ENCODE measurements at regions not wholly inside any gene's neighbourhood (a gene's known extent, or its start where the extent isn't known, plus 50 kb on each side); places are given as distances from the start of the nearest gene placed in this dataset.

DNA sequence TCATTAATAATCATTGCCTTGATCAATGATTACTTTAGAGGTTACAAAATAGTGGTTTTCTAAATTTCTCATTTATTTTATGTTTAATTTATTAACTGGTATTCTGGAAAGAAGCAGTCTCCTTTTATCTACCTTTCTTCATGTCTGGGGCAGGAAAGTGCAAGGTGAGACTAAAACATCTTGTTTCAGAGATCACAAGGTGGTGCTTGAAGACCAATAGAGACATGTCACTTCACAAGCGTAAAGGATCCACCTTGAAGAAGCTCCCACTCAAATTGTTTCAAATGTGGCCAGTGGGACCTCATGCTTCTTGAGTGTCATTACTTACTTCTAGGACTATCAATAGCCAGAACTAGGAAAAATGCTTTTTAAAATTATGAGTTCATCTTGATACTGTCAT is 1568.7 kb downstream of the RPA4 start:
- no peaks in the 10 kb centered on the region for H3K4me1 ChIP-seq (ENCODE audit: control insufficient read depth, insufficient read depth, low read length)
- H3K27me3 ChIP-seq (ENCODE audit: control insufficient read depth, insufficient read depth, low read length): peaks cover 3% of the 10 kb centered on the region
- H3K4me3 ChIP-seq (ENCODE audit: low read length): no peak overlapping the region
- H3K27ac ChIP-seq (ENCODE audit: low read length): no peak overlapping the region
- no peaks in the 10 kb centered on the region for H3K9me3 ChIP-seq (replicated peaks; ENCODE audit: control insufficient read depth, low read depth, low read length)
- no peaks in the 10 kb centered on the region for H3K36me3 ChIP-seq (ENCODE audit: control insufficient read depth, insufficient read depth, low read length)
- DNase-seq: no peak
- WGBS (ENCODE audit: insufficient coverage): 80% methylated on average over 1 of the region's 1 CpG

GRCh38 chrX:98459669-98460068 is 1576.0 kb downstream of the RPA4 start:
- no peak overlapping the region for H3K4me3 ChIP-seq (ENCODE audit: low read length)
- H3K27me3 ChIP-seq (ENCODE audit: control insufficient read depth, insufficient read depth, low read length): no peaks in the 10 kb centered on the region
- WGBS (ENCODE audit: insufficient coverage): no CpG with 5 or more reads among the region's 1 CpG
- no peak overlapping the region for H3K27ac ChIP-seq (ENCODE audit: low read length)
- H3K36me3 ChIP-seq (ENCODE audit: control insufficient read depth, insufficient read depth, low read length): no peaks in the 10 kb centered on the region
- no peaks in the 10 kb centered on the region for H3K4me1 ChIP-seq (ENCODE audit: control insufficient read depth, insufficient read depth, low read length)
- H3K9me3 ChIP-seq (replicated peaks; ENCODE audit: control insufficient read depth, low read depth, low read length): no peaks in the 10 kb centered on the region
- DNase-seq: no peak

DNA sequence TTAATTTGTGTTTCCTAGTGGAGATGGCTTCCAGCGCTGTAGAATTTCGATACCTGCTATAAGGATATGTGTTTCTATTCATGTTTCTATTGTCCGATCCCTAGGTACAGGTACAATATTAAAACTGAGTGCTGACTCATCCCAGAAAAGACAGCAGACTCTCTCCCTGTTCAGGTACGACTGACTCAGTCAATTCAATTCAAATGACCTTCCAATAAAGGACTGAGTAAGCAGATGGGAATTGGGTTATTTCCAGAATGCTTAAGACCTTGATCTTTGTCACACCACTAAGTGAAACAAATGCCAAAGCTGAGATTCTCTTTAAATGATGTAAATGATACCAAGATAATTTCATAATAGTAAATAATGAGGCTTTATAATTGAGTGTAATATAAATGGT is 1596.9 kb downstream of the RPA4 start:
- Histone ChIP-seq H3K27ac (ENCODE audit: low read length) (no peak overlapping the region), H3K27me3 (ENCODE audit: control insufficient read depth, insufficient read depth, low read length) (no peaks in the 10 kb centered on the region), H3K9me3 (replicated peaks; ENCODE audit: control insufficient read depth, low read depth, low read length) (no peaks in the 10 kb centered on the region), H3K36me3 (ENCODE audit: control insufficient read depth, insufficient read depth, low read length) (no peaks in the 10 kb centered on the region), H3K4me3 (ENCODE audit: low read length) (no peak overlapping the region), H3K4me1 (ENCODE audit: control insufficient read depth, insufficient read depth, low read length) (no peaks in the 10 kb centered on the region)
- no peak for DNase-seq
- no CpG with 5 or more reads among the region's 4 CpGs for WGBS (ENCODE audit: insufficient coverage)

GRCh38 chrX:98481636-98482035 is 1597.9 kb downstream of the RPA4 start:
- Histone ChIP-seq H3K27me3 (ENCODE audit: control insufficient read depth, insufficient read depth, low read length) (no peaks in the 10 kb centered on the region), H3K9me3 (replicated peaks; ENCODE audit: control insufficient read depth, low read depth, low read length) (no peaks in the 10 kb centered on the region), H3K4me1 (ENCODE audit: control insufficient read depth, insufficient read depth, low read length) (no peaks in the 10 kb centered on the region), H3K27ac (ENCODE audit: low read length) (no peak overlapping the region), H3K4me3 (ENCODE audit: low read length) (no peak overlapping the region), H3K36me3 (ENCODE audit: control insufficient read depth, insufficient read depth, low read length) (no peaks in the 10 kb centered on the region)
- WGBS (ENCODE audit: insufficient coverage): 88% methylated on average over 1 of the region's 3 CpGs
- no peak for DNase-seq

DNA sequence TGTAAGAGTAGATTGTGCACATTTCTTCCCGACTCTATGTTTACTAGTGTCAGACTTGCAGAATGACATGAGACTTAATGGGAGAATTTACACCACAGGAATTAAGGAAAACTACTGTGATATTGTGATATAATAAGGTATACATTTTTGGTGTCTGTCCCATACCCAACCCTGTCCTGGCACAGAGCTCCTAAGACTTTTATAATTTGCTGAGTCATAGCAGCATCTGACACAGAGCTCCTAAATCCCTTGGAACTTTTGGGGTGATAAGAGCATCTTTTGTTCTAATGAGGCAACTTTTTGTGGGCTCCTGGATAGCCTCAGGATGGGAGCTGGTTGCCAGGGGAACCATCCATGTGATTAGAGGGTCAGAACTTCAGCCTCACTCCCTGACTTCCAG is 1607.0 kb downstream of the RPA4 start:
- no peak overlapping the region for H3K27ac ChIP-seq (ENCODE audit: low read length)
- no peaks in the 10 kb centered on the region for H3K4me1 ChIP-seq (ENCODE audit: control insufficient read depth, insufficient read depth, low read length)
- no peaks in the 10 kb centered on the region for H3K27me3 ChIP-seq (ENCODE audit: control insufficient read depth, insufficient read depth, low read length)
- no peaks in the 10 kb centered on the region for H3K9me3 ChIP-seq (replicated peaks; ENCODE audit: control insufficient read depth, low read depth, low read length)
- WGBS (ENCODE audit: insufficient coverage): no CpG with 5 or more reads among the region's 1 CpG
- no peak for DNase-seq
- H3K36me3 ChIP-seq (ENCODE audit: control insufficient read depth, insufficient read depth, low read length): no peaks in the 10 kb centered on the region
- H3K4me3 ChIP-seq (ENCODE audit: low read length): no peak overlapping the region

DNA sequence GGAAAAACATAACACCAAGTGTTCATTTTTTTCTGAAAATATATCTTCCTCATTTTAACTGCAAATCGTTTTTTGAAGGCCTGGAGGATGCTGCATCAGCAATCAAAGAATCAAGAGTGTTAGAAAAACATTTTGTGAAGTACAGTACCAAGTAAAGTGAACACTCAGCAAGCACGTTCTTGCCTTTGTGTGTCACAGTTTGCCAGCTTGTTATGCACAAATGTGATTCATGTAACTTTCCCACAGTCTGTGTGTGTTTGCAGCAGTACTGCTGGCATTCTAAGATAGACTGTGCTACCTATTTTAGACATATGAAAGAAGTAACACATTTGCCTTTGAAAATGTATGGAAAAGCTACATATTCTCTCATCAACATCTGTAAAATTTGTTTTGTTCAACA is 1617.7 kb downstream of the RPA4 start:
- Histone ChIP-seq H3K4me1 (ENCODE audit: control insufficient read depth, insufficient read depth, low read length) (no peaks in the 10 kb centered on the region), H3K27me3 (ENCODE audit: control insufficient read depth, insufficient read depth, low read length) (peaks cover 2% of the 10 kb centered on the region), H3K4me3 (ENCODE audit: low read length) (no peak overlapping the region), H3K36me3 (ENCODE audit: control insufficient read depth, insufficient read depth, low read length) (no peaks in the 10 kb centered on the region), H3K27ac (ENCODE audit: low read length) (no peak overlapping the region), H3K9me3 (replicated peaks; ENCODE audit: control insufficient read depth, low read depth, low read length) (no peaks in the 10 kb centered on the region)
- WGBS (ENCODE audit: insufficient coverage): no CpG with 5 or more reads among the region's 2 CpGs
- no peak for DNase-seq

- no CpG with 5 or more reads among the region's 1 CpG for WGBS (ENCODE audit: insufficient coverage)
- Histone ChIP-seq H3K9me3 (replicated peaks; ENCODE audit: control insufficient read depth, low read depth, low read length) (no peaks in the 10 kb centered on the region), H3K27me3 (ENCODE audit: control insufficient read depth, insufficient read depth, low read length) (peaks cover 5% of the 10 kb centered on the region), H3K4me1 (ENCODE audit: control insufficient read depth, insufficient read depth, low read length) (no peaks in the 10 kb centered on the region), H3K27ac (ENCODE audit: low read length) (no peak overlapping the region), H3K4me3 (ENCODE audit: low read length) (no peak overlapping the region), H3K36me3 (ENCODE audit: control insufficient read depth, insufficient read depth, low read length) (no peaks in the 10 kb centered on the region)
- DNase-seq: no peak
Observed at GRCh38 chrX:98506907-98507306, 1623.2 kb downstream of the RPA4 start.

DNA sequence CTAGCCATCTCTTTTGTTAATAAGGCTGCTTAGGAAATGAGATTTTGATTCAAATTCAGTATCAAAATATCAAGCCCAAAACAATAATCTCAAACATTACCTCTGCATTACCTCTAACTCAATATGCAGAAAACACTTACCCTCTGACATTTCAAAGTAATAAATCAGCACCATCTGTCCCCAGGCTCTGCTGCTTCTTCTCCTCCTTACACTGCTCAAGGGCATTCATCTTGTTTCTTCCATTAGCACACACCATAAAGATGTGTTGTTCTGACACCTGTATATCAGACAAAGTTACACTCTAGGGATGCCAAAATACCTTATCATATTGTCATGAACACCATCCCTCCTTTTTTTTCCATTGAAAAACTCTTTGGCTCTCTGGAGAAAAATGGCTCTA is 1630.3 kb downstream of the RPA4 start:
- DNase-seq: no peak
- Histone ChIP-seq H3K27ac (ENCODE audit: low read length) (no peak overlapping the region), H3K4me1 (ENCODE audit: control insufficient read depth, insufficient read depth, low read length) (no peaks in the 10 kb centered on the region), H3K4me3 (ENCODE audit: low read length) (no peak overlapping the region), H3K36me3 (ENCODE audit: control insufficient read depth, insufficient read depth, low read length) (no peaks in the 10 kb centered on the region), H3K27me3 (ENCODE audit: control insufficient read depth, insufficient read depth, low read length) (peaks cover 4% of the 10 kb centered on the region), H3K9me3 (replicated peaks; ENCODE audit: control insufficient read depth, low read depth, low read length) (no peaks in the 10 kb centered on the region)

- H3K27ac ChIP-seq (ENCODE audit: low read length): no peak overlapping the region
- H3K4me1 ChIP-seq (ENCODE audit: control insufficient read depth, insufficient read depth, low read length): no peaks in the 10 kb centered on the region
- WGBS (ENCODE audit: insufficient coverage): no CpG with 5 or more reads among the region's 1 CpG
- no peaks in the 10 kb centered on the region for H3K36me3 ChIP-seq (ENCODE audit: control insufficient read depth, insufficient read depth, low read length)
- no peak for DNase-seq
- peaks cover 5% of the 10 kb centered on the region for H3K27me3 ChIP-seq (ENCODE audit: control insufficient read depth, insufficient read depth, low read length)
- no peaks in the 10 kb centered on the region for H3K9me3 ChIP-seq (replicated peaks; ENCODE audit: control insufficient read depth, low read depth, low read length)
- no peak overlapping the region for H3K4me3 ChIP-seq (ENCODE audit: low read length)
Observed at GRCh38 chrX:98516120-98516519, 1632.4 kb downstream of the RPA4 start.

DNA sequence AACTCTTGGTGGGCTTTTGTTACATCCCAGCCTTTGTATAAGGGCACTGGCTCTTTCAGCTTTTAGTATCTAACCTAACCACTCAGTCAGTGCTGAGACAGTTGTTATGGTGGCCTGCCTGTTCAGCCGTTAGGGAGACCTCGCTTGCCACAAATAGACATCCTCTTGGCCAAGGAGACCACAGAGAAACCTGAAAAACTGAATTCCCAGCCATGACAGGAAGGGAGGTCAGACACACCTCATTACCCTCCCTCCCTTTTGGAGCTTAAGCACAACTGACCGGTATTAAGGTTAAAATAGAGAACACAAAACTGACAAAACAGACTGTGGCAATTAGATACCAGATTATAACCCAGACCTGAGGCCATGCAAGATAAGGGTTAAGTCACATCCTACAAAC is 1639.3 kb downstream of the RPA4 start:
- no peak overlapping the region for H3K4me3 ChIP-seq (ENCODE audit: low read length)
- H3K27ac ChIP-seq (ENCODE audit: low read length): no peak overlapping the region
- H3K9me3 ChIP-seq (replicated peaks; ENCODE audit: control insufficient read depth, low read depth, low read length): no peaks in the 10 kb centered on the region
- DNase-seq: no peak
- H3K4me1 ChIP-seq (ENCODE audit: control insufficient read depth, insufficient read depth, low read length): no peaks in the 10 kb centered on the region
- no peaks in the 10 kb centered on the region for H3K36me3 ChIP-seq (ENCODE audit: control insufficient read depth, insufficient read depth, low read length)
- WGBS (ENCODE audit: insufficient coverage): 0% methylated on average over 1 of the region's 3 CpGs
- peaks cover 4% of the 10 kb centered on the region for H3K27me3 ChIP-seq (ENCODE audit: control insufficient read depth, insufficient read depth, low read length)

DNA sequence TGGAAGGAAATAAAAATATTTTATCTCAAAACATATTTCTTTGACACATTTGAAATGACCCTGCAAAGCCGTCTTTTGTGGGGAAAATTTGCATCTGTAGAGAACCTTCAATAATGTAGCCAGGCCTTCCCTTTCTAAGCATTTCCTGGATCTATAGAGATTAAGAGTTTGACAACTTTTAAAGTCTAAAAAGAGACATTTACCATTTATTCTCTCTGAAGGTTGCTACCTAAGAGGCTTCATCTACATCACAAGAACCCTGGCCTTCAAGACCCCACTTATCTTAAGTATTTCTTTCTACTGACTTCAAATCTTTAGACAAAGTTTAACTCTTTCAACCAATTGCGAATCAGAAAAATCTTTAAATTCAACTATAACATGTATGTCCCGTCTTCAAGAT is 1639.8 kb downstream of the RPA4 start:
- WGBS (ENCODE audit: insufficient coverage): 86% methylated on average over 1 of the region's 3 CpGs
- H3K9me3 ChIP-seq (replicated peaks; ENCODE audit: control insufficient read depth, low read depth, low read length): no peaks in the 10 kb centered on the region
- H3K27me3 ChIP-seq (ENCODE audit: control insufficient read depth, insufficient read depth, low read length): peaks cover 4% of the 10 kb centered on the region
- no peak for DNase-seq
- no peak overlapping the region for H3K4me3 ChIP-seq (ENCODE audit: low read length)
- no peak overlapping the region for H3K27ac ChIP-seq (ENCODE audit: low read length)
- no peaks in the 10 kb centered on the region for H3K36me3 ChIP-seq (ENCODE audit: control insufficient read depth, insufficient read depth, low read length)
- H3K4me1 ChIP-seq (ENCODE audit: control insufficient read depth, insufficient read depth, low read length): no peaks in the 10 kb centered on the region

Data from muscle of leg (tissue), 3 donors.